PC-9 (cell line): ENCODE measurements at regions not wholly inside any gene's neighbourhood (a gene's known extent, or its start where the extent isn't known, plus 50 kb on each side); places are given as distances from the start of the nearest gene placed in this dataset.

Experiments used
- BruUV-seq: library from RNA; stranded (reverse); fragments of 400-500 nt; replicated peaks from 2 replicates; lab custom pipeline; 2021; lab: Mats Ljungman, UMichigan
- CTCF ChIA-PET: fragments of 300-600 bp; sonication (Branson Sonifier 250); formaldehyde crosslinking; loops from one replicate; lab custom pipeline; 2022; ENCODE audit warnings: antibody characterized with exemption; lab: Charles Lee
- POLR2A ChIA-PET: fragments of 300-600 bp; sonication (Branson Sonifier 250); formaldehyde crosslinking; loops from one replicate; lab custom pipeline; 2022; ENCODE audit warnings: antibody characterized with exemption; ENCODE audit not compliant: unreplicated experiment; lab: Charles Lee
- DNase-seq, 2 experiments: peaks; one replicate each; pipeline versions ENCODE4 v3.0.0 to v3.0.0-alpha.2; 2015 to 2022; ENCODE audit warnings: mixed read lengths in 1 of 2
- H2AFZ ChIP-seq: fragments of 200-600 bp; sonication (generic); 2 replicates; pipeline ENCODE4 v1.8.1; 2017; ENCODE audit warnings: antibody characterized with exemption
- H3F3A ChIP-seq: fragments of 200-600 bp; sonication (generic); 2 replicates; pipeline ENCODE4 v1.8.1; 2017; ENCODE audit warnings: antibody characterized with exemption, mild to moderate bottlenecking, low read depth; ENCODE audit not compliant: insufficient read depth
- H3K27ac ChIP-seq: fragments of 200-600 bp; sonication (generic); 2 replicates; pipeline ENCODE4 v1.6.1; 2016; ENCODE audit warnings: mixed run types
- H3K27me3 ChIP-seq: fragments of 200-600 bp; sonication (generic); 2 replicates; pipeline ENCODE4 v1.6.1; 2016; ENCODE audit warnings: low read depth, mixed run types; ENCODE audit not compliant: insufficient read depth
- H3K36me3 ChIP-seq: fragments of 200-600 bp; sonication (generic); 2 replicates; pipeline ENCODE4 v1.6.1; 2016; ENCODE audit warnings: low read depth, mixed run types
- H3K4me1 ChIP-seq: fragments of 200-600 bp; sonication (generic); replicated peaks from 2 replicates; pipeline ENCODE4 v1.6.1; 2016; ENCODE audit warnings: mixed run types; ENCODE audit not compliant: insufficient read depth
- H3K4me2 ChIP-seq: fragments of 200-600 bp; sonication (generic); 2 replicates; pipeline ENCODE4 v1.6.1; 2017; ENCODE audit warnings: mixed run types
- H3K4me3 ChIP-seq: fragments of 200-600 bp; sonication (generic); 2 replicates; pipeline ENCODE4 v1.6.1; 2016; ENCODE audit warnings: mixed run types
- H3K79me2 ChIP-seq: fragments of 200-600 bp; sonication (generic); 2 replicates; pipeline ENCODE4 v1.6.1; 2017; ENCODE audit warnings: low read depth, mixed run types
- H3K9me2 ChIP-seq: fragments of 200-600 bp; sonication (generic); 2 replicates; pipeline ENCODE4 v1.8.1; 2017; ENCODE audit warnings: mild to moderate bottlenecking; ENCODE audit not compliant: insufficient read depth
- H3K9me3 ChIP-seq: fragments of 200-600 bp; sonication (generic); 2 replicates; pipeline ENCODE4 v1.8.1; 2016; ENCODE audit warnings: low read depth; ENCODE audit not compliant: insufficient read depth
- H4K20me1 ChIP-seq: fragments of 200-600 bp; sonication (generic); 2 replicates; pipeline ENCODE4 v1.8.1; 2017; ENCODE audit not compliant: insufficient read depth
- EZH2 ChIP-seq: fragments of 200-600 bp; sonication (generic); IDR thresholded peaks from 2 replicates; pipeline ENCODE4 v1.8.0; 2017; ENCODE audit warnings: antibody characterized with exemption, low read depth
- intact Hi-C: fragments of 100-400 bp; cut with micrococcal nuclease; formaldehyde crosslinking; loops from one replicate; pipeline ENCODE4 v1.10.0; 2022; ENCODE audit not compliant: unreplicated experiment
- TF ChIP-seq, protein P1 (sequence below): fragments of 200-600 bp; sonication (generic); conservative IDR thresholded peaks from 2 replicates; pipeline ENCODE4 v1.6.1; 2017; ENCODE audit warnings: mixed run types, antibody characterized with exemption, mild to moderate bottlenecking, moderate library complexity

- intact Hi-C loops, result no loop called here
- no peaks in the 10 kb centered on the region for H4K20me1 ChIP-seq
- H3K4me1 ChIP-seq, result no peaks in the 10 kb centered on the region
- H3K27ac ChIP-seq, result no peak overlapping the region
- no peaks in the 10 kb centered on the region for H3K79me2 ChIP-seq
- POLR2A ChIA-PET, result no interaction called here
- no peaks in the 10 kb centered on the region for H3K36me3 ChIP-seq
- no peak for TF ChIP-seq EZH2
- TF ChIP-seq, protein P1, sequence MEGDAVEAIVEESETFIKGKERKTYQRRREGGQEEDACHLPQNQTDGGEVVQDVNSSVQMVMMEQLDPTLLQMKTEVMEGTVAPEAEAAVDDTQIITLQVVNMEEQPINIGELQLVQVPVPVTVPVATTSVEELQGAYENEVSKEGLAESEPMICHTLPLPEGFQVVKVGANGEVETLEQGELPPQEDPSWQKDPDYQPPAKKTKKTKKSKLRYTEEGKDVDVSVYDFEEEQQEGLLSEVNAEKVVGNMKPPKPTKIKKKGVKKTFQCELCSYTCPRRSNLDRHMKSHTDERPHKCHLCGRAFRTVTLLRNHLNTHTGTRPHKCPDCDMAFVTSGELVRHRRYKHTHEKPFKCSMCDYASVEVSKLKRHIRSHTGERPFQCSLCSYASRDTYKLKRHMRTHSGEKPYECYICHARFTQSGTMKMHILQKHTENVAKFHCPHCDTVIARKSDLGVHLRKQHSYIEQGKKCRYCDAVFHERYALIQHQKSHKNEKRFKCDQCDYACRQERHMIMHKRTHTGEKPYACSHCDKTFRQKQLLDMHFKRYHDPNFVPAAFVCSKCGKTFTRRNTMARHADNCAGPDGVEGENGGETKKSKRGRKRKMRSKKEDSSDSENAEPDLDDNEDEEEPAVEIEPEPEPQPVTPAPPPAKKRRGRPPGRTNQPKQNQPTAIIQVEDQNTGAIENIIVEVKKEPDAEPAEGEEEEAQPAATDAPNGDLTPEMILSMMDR, result no peak
- no peak overlapping the region for H3K4me3 ChIP-seq
- H3K4me2 ChIP-seq, result no peak overlapping the region
- CTCF ChIA-PET, result no interaction called here
- H3F3A ChIP-seq, result no peaks in the 10 kb centered on the region
- no peaks in the 10 kb centered on the region for H3K9me3 ChIP-seq
- no peaks in the 10 kb centered on the region for H3K27me3 ChIP-seq
- no peak for DNase-seq
- no peak overlapping the region for H2AFZ ChIP-seq
- no TSS peak for BruUV-seq
- H3K9me2 ChIP-seq, result no peaks in the 10 kb centered on the region; the same call in none of the 2 replicates
These were observed 422.6 kb downstream of the MAN2A1 start for GRCh38 chr5:110112348-110112747.

DNA sequence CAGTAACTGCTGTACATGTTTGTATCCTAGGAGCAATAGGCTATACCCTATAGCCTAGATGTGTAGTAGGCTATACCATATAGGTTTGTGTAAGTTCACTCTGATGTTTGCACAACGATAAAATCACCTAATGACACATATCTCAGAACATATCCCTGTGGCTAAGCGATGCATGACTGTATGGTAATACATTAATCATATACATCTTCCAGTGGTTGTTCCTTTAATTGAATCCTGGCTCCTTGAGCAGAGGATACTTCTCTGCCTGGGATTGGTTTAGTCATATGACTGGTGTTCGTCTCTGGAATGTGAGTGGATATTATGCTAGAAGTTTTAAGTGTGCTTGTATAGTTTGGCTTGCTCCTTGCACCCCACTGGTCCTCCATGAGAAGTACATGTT, 425.8 kb downstream of the MAN2A1 start:
- Histone ChIP-seq H3K4me1 (no peaks in the 10 kb centered on the region), H3F3A (no peaks in the 10 kb centered on the region), H3K4me3 (no peak overlapping the region), H3K36me3 (no peaks in the 10 kb centered on the region), H3K9me3 (no peaks in the 10 kb centered on the region), H3K27me3 (no peaks in the 10 kb centered on the region), H3K4me2 (no peak overlapping the region), H3K79me2 (no peaks in the 10 kb centered on the region), H3K9me2 (no peaks in the 10 kb centered on the region; the same call in none of the 2 replicates), H3K27ac (no peak overlapping the region), H4K20me1 (no peaks in the 10 kb centered on the region), H2AFZ (no peak overlapping the region)
- TF ChIP-seq, protein P1, result no peak
- no peak for TF ChIP-seq EZH2
- DNase-seq, result no peak
- intact Hi-C loops, result no loop called here
- no TSS peak for BruUV-seq
- ChIA-PET POLR2A (no interaction called here), CTCF (no interaction called here)

- H3F3A ChIP-seq, result no peaks in the 10 kb centered on the region
- H3K79me2 ChIP-seq, result no peaks in the 10 kb centered on the region
- no peaks in the 10 kb centered on the region for H3K27me3 ChIP-seq
- no peak overlapping the region for H3K27ac ChIP-seq
- H4K20me1 ChIP-seq, result no peaks in the 10 kb centered on the region
- no peaks in the 10 kb centered on the region for H3K9me3 ChIP-seq
- no peak for DNase-seq
- BruUV-seq, result no TSS peak
- ChIA-PET POLR2A (no interaction called here), CTCF (no interaction called here)
- H3K4me2 ChIP-seq, result no peak overlapping the region
- no peaks in the 10 kb centered on the region for H3K4me1 ChIP-seq
- H2AFZ ChIP-seq, result no peak overlapping the region
- no peaks in the 10 kb centered on the region for H3K36me3 ChIP-seq
- no peak overlapping the region for H3K4me3 ChIP-seq
- intact Hi-C loops, result no loop called here
- TF ChIP-seq, protein P1, result no peak
- TF ChIP-seq EZH2, result no peak
- no peaks in the 10 kb centered on the region; the same call in none of the 2 replicates for H3K9me2 ChIP-seq
These were observed 426.8 kb downstream of the MAN2A1 start for GRCh38 chr5:110116539-110116938.
